ENCODE measurements at regions not wholly inside any gene's neighbourhood (a gene's known extent, or its start where the extent isn't known, plus 50 kb on each side); places are given as distances from the start of the nearest gene placed in this dataset.

DNA sequence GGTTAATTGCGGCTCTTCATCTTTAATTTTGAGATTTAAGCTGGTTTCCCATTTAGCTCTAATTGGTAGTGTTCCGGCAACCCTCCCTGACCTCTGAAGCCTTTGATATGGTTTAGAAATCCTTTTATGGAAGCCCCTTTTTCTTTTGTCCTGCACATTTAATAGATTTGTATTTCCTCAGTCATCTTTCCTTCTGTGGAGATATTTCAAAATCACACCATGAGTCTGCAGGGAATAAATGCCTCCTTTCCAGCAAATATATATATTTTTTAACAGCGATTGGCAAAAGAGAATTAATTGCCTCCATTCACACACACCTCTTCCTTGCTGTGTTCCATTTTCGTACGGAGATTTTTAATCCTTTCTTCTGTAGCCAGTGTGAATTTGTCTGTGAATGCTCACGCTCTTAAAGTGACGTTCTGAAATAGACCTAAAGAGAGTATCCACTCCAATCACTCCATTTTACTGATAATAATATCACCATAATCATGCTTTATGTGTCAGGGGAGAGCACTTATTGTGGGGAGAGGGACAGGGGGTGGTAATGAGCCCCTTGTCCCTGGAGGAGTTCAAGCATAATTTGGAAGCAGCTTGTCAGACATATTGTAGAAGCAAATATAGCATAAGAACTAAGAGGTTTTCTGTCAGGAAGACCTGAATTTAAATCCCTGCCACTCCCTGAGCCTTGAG is 142.5 kb upstream of the SYT13 start:
- TF ChIP-seq, protein P1, sequence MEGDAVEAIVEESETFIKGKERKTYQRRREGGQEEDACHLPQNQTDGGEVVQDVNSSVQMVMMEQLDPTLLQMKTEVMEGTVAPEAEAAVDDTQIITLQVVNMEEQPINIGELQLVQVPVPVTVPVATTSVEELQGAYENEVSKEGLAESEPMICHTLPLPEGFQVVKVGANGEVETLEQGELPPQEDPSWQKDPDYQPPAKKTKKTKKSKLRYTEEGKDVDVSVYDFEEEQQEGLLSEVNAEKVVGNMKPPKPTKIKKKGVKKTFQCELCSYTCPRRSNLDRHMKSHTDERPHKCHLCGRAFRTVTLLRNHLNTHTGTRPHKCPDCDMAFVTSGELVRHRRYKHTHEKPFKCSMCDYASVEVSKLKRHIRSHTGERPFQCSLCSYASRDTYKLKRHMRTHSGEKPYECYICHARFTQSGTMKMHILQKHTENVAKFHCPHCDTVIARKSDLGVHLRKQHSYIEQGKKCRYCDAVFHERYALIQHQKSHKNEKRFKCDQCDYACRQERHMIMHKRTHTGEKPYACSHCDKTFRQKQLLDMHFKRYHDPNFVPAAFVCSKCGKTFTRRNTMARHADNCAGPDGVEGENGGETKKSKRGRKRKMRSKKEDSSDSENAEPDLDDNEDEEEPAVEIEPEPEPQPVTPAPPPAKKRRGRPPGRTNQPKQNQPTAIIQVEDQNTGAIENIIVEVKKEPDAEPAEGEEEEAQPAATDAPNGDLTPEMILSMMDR (IDR thresholded peaks at IDR 0.05) = no peak
- H3K9me3 ChIP-seq = no peaks in the 10 kb centered on the region
- no peaks in the 10 kb centered on the region for H3K4me1 ChIP-seq
- no peak overlapping the region for H3K4me3 ChIP-seq
- no peaks in the 10 kb centered on the region for H3K27me3 ChIP-seq (ENCODE audit: low read depth)
- DNase-seq (no peak), ATAC-seq (no peak)
- no peaks in the 10 kb centered on the region for H3K36me3 ChIP-seq
- intact Hi-C loops (cut with DNase I) = no loop called here
- no peak overlapping the region for H3K27ac ChIP-seq

DNA sequence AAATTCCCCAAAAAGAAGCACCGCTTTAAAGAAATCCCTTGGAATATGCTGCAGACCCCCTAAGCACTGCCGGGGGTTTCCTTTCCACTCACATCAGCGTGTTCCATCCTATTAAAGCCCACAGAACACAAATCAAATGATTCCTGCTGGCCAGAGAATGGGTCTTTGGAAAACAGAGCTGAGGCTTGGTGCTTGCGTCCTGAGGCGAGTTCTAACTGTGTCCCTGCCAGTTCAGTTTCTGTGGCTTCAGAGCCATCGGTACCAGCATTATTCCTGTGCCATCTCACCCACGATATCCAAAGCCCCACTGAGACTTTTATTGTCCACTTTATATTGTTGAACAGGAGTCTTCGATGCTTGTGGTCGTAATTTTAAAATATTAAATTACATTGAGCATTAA is 142.0 kb upstream of the SYT13 start:
- no peak for DNase-seq
- no peaks in the 10 kb centered on the region for H3K27me3 ChIP-seq (ENCODE audit: low read depth)
- H3K36me3 ChIP-seq = no peaks in the 10 kb centered on the region
- ATAC-seq = no peak
- H3K4me1 ChIP-seq = no peaks in the 10 kb centered on the region
- no peak overlapping the region for H3K27ac ChIP-seq
- H3K9me3 ChIP-seq = no peaks in the 10 kb centered on the region
- TF ChIP-seq, protein P1 (IDR thresholded peaks at IDR 0.05) = no peak
- H3K4me3 ChIP-seq = no peak overlapping the region
- intact Hi-C loops (cut with DNase I) = no loop called here

DNA sequence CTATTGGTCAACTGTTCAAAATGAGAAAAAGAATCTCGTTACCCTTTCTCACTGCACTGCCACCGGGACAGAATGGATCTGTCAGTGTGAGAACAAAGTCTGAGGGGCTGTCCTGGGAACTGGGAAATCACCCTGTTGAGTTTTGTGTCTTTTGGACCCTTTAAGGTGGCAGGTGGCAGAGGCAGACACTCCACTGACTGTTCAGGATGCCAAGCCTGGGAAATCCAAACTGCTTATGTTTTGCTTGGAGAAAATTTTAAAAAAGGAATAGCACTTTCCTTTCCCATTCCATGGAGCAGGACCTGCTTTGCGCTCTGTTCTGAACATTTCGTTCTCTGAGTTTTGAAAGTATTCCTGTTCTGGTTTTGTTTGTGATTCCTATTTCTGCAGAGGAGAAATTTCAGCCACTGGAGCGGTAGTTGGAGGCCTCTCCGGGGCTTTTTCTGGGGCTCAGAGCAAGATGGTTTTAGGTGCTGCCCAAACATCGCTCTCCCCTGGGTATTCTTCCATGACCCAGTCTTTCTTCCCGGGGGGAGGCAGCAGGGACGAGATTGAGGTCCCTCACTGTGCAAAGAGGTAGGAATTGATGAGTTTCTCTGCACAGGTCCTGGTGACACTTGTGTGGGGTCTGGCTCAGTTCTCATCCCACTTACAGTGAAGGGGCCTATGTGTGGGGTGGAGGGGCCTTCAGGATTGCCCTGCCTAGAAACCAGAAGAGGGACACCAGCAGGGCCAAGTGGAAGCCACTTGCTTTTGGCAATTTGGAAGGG is 138.5 kb upstream of the SYT13 start:
- Histone ChIP-seq H3K27ac (no peak overlapping the region), H3K4me3 (no peak overlapping the region), H3K36me3 (no peaks in the 10 kb centered on the region), H3K9me3 (peaks cover 4% of the 10 kb centered on the region), H3K4me1 (no peaks in the 10 kb centered on the region), H3K27me3 (ENCODE audit: low read depth) (no peaks in the 10 kb centered on the region)
- ATAC-seq = no peak
- intact Hi-C loops (cut with DNase I) = no loop called here
- TF ChIP-seq, protein P1 (IDR thresholded peaks at IDR 0.05) = no peak
- DNase-seq = no peak

DNA sequence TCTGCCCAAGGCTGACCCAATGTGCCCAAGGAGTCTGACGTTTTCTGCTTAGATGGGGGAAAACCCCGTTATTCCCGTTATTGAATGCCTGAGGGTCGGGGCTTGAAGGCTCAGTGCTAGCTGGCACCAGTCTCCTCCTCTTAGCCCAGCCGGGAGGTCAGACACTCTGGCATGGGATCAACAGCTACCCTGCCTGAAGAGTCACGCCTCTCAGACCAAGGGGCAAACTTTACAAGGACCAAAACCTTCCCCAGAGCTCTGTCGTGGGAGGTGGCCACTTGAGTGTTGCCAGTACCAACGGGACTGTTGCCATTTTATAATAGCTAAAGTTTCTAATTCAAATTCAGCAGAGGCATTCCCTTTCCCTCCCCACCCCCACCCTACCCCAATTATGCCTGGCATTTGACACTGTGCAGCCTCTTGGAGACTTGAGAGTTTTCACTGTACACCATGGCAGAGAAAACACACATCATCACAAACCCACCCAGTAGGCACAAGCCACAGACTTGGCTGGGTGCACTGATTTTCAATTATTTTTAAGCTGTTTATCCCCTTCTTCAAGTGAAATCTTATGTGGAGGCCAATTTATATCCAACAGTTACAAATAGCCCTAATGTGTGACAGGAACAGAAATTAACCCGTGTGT is 137.5 kb upstream of the SYT13 start:
- H3K27me3 ChIP-seq (ENCODE audit: low read depth) = no peaks in the 10 kb centered on the region
- TF ChIP-seq, protein P1 (IDR thresholded peaks at IDR 0.05) = no peak
- peak; percentile 48 to 53 for ATAC-seq
- H3K36me3 ChIP-seq = no peaks in the 10 kb centered on the region
- H3K9me3 ChIP-seq = peaks cover 12% of the 10 kb centered on the region
- no peaks in the 10 kb centered on the region for H3K4me1 ChIP-seq
- DNase-seq = no peak
- H3K4me3 ChIP-seq = no peak overlapping the region
- intact Hi-C loops (cut with DNase I) = no loop called here
- no peak overlapping the region for H3K27ac ChIP-seq

DNA sequence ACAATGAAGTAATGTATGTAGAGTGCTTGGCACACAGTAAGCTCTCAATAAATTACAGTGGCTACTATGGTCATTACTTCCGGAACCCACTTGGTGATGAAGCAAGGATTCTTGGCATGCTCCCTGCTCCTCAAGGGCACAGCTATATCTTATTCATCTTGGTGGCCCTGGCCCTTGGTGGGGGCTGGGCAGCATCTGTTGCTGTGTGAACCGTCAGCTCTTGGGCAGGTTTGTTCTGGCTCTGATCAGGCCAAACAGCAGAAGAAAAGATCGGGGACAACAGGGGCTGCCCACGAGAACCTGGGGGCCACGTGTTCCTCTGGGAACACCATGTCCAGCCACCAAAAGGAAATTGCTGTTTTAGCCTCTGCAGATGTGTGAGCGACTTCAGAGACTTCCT is 136.9 kb upstream of the SYT13 start:
- Histone ChIP-seq H3K9me3 (peaks cover 13% of the 10 kb centered on the region), H3K4me3 (no peak overlapping the region), H3K27ac (no peak overlapping the region), H3K36me3 (no peaks in the 10 kb centered on the region), H3K27me3 (ENCODE audit: low read depth) (no peaks in the 10 kb centered on the region), H3K4me1 (no peaks in the 10 kb centered on the region)
- TF ChIP-seq, protein P1 (IDR thresholded peaks at IDR 0.05) = no peak
- intact Hi-C loops (cut with DNase I) = no loop called here
- DNase-seq = no peak
- peak; percentile 11 to 19 for ATAC-seq
